Subcutaneous abdominal adipose tissue (tissue), 5 donors: ENCODE measurements at regions not wholly inside any gene's neighbourhood (a gene's known extent, or its start where the extent isn't known, plus 50 kb on each side); places are given as distances from the start of the nearest gene placed in this dataset.
A peak's percentile ranks its signal among the peaks of the same experiment; 100 is the strongest.
"Not testable (repeated sequence)": the region's sequence is repeated elsewhere in the genome, so short reads cannot be mapped to it uniquely, and the experiment has no call there.

Experiments used
- H3K27ac ChIP-seq: one replicate; pipeline ENCODE4 v1.7.0; 2013; ENCODE audit warnings: low read depth, mild to moderate bottlenecking, inconsistent platforms, low read length, moderate library complexity
- H3K27me3 ChIP-seq, 5 donors: one replicate each; pipeline ENCODE4 v1.7.0; 2013; ENCODE audit warnings: low read length in 5 of 5, inconsistent platforms in 1 of 5; ENCODE audit not compliant: control insufficient read depth in 5 of 5, insufficient read depth in 4 of 5
- H3K36me3 ChIP-seq, 5 donors: one replicate each; pipeline ENCODE4 v1.7.0; 2013; ENCODE audit warnings: low read length in 5 of 5; ENCODE audit not compliant: control insufficient read depth in 5 of 5, insufficient read depth in 5 of 5
- H3K4me1 ChIP-seq, 5 donors: one replicate each; pipeline ENCODE4 v1.7.0; 2013; ENCODE audit warnings: low read length in 5 of 5, mild to moderate bottlenecking in 3 of 5, moderate library complexity in 1 of 5; ENCODE audit not compliant: control insufficient read depth in 5 of 5, insufficient read depth in 5 of 5
- H3K4me3 ChIP-seq, 5 donors: one replicate each; pipeline ENCODE4 v1.7.0; 2013; ENCODE audit warnings: low read length in 5 of 5, low read depth in 1 of 5
- H3K9ac ChIP-seq, 5 donors: one replicate each; pipeline ENCODE4 v1.7.0; 2013; ENCODE audit warnings: low read length in 5 of 5, mild to moderate bottlenecking in 4 of 5, moderate library complexity in 3 of 5
- H3K9me3 ChIP-seq, 5 donors: one replicate each; pipeline ENCODE4 v1.7.0; 2013; ENCODE audit warnings: low read length in 5 of 5; ENCODE audit not compliant: control insufficient read depth in 5 of 5
- donor health status: healthy.
- donor health status: healthy.
- donor health status: healthy.
- donor health status: healthy.
- donor health status: healthy.

DNA sequence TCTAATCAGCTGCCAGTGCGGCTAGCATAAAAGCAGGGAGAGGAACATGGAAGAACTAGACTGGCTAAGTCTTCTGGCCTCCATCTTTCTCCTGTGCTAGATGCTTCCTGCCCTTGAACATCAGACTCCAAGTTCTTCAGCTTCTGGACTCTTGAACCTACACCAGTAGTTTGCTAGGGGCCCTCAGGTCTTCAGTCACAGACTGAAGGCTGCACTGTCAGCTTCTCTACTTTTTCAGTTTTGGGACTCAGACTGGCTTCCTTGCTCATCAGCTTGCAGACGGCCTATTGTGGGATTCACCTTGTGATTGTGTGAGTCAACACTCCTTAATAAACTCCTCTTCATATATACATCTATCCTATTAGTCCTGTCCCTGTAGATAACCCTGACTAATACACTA lies 162.2 kb downstream of the MRPS30 start:
- H3K27ac ChIP-seq, H3K27me3 ChIP-seq, H3K4me3 ChIP-seq, H3K9me3 ChIP-seq, H3K4me1 ChIP-seq, H3K36me3 ChIP-seq, H3K9ac ChIP-seq: not testable (repeated sequence)

DNA sequence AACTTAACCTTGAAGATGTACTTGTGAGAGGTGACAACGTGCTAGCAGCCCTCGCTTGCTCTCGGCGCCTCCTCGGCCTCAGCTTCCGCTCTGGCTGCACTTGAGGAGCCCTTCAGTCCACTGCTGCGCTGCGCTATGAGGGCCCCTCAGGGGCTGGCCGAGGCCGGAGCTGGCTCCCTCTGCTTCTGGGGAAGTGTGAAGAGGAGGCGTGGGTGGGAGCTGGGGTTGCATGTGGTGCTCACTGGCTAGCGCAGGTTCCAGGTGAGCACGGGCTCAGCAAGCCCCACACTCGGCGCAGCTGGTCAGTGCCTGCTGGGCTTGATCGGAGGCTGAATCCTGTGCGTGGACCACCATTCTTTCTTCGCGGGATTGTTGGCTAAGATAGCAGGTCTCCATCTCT lies 166.1 kb downstream of the MRPS30 start:
- no peaks in the 10 kb centered on the region for H3K4me1 ChIP-seq
- no peak overlapping the region for H3K4me3 ChIP-seq
- H3K9me3 ChIP-seq = peaks cover 0 to 10% (median 7%) of the 10 kb centered on the region in 5 donors
- no peak overlapping the region for H3K9ac ChIP-seq
- H3K36me3 ChIP-seq = no peaks in the 10 kb centered on the region
- no peak overlapping the region for H3K27ac ChIP-seq
- H3K27me3 ChIP-seq = no peaks in the 10 kb centered on the region

DNA sequence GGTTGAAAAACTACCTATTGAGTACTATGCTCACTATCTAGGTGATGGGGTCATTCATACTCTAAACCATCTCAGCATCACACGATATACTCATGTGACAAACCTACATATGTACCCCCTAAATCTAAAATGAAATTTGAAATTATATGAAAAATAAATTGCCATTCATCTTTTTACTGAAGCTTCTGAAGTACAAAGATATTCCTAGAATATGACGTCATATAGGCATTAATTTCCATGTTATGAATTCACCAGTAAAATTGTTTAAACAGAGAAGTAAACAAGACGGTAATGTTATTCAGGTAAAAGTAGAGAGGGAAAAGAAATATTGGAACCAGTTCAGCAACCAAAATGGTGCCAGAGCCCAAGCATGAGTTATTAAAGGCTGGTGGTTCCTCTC lies 173.0 kb downstream of the MRPS30 start:
- no peaks in the 10 kb centered on the region for H3K4me1 ChIP-seq
- H3K36me3 ChIP-seq = no peaks in the 10 kb centered on the region
- no peak overlapping the region for H3K4me3 ChIP-seq
- H3K9ac ChIP-seq = no peak overlapping the region
- no peaks in the 10 kb centered on the region for H3K27me3 ChIP-seq
- H3K27ac ChIP-seq = no peak overlapping the region
- peaks cover 7 to 45% (median 26%) of the 10 kb centered on the region in 5 donors for H3K9me3 ChIP-seq

DNA sequence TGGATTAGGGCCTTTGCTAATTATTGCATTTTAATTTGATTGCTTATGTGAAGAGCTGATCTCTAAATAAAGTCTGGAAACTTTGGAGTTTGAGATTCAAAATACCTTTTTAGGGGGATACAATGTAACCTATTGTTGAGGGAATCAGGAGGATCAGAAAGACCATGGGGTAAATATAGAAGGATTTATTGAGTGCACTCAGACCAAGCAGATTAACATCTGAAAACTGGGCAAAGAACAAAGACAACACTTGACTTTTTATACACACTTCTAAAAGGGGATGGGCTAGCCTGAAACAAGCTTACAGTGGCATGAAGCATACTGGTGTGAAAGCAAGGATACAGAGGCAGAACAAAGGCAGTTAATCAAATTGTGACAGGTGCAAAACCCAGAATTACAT lies 174.3 kb downstream of the MRPS30 start:
- no peak overlapping the region for H3K27ac ChIP-seq
- H3K27me3 ChIP-seq = no peaks in the 10 kb centered on the region
- no peaks in the 10 kb centered on the region for H3K36me3 ChIP-seq
- no peaks in the 10 kb centered on the region for H3K4me1 ChIP-seq
- no peak overlapping the region for H3K9ac ChIP-seq
- H3K9me3 ChIP-seq = peaks cover 7 to 46% (median 26%) of the 10 kb centered on the region in 5 donors
- H3K4me3 ChIP-seq = peak overlapping the region in 1 of 5 donors; percentile 16

DNA sequence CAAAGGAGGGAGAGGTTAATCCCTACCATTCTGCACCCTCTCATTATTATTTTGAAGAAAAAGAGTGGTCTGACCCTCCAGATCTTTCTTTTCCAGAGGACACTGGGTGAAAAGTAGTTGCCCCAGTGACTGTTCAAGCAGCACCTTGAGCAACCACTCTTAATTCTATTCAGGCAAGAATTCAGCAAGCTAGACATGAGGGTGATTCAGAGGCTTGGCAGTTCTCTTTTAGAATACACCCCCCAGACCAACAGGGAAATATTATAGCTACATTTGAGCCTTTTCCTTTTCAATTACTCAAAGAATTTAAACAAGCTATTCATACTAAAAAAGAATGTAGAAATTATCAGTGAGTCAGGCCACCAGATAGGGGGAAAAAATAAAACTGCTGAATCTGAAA lies 178.3 kb downstream of the MRPS30 start:
- Histone ChIP-seq H3K27me3 (no peaks in the 10 kb centered on the region), H3K9ac (no peak overlapping the region), H3K4me1 (no peaks in the 10 kb centered on the region), H3K36me3 (no peaks in the 10 kb centered on the region), H3K9me3 (peaks cover 0 to 49% (median 33%) of the 10 kb centered on the region in 5 donors), H3K4me3 (no peak overlapping the region), H3K27ac (no peak overlapping the region)

DNA sequence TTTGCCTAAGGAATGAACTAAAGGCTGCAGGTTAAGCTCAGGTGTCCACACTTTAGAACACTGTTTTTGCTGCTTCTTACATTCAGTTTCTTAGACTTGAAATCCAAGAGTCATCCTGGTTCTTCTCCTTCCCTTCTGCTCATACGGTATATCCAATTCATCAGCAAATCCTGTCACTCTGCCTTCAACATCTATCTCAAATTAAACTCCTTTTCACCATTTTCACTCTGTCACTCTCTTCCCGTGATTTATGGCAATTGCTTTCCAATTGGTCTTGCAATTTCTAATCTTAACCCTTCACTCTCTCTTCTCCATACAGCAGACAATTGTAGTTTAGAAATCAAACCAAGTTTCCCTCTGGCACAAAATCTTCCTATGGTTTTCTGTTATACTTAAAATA lies 182.9 kb downstream of the MRPS30 start:
- Histone ChIP-seq H3K9ac (no peak overlapping the region), H3K36me3 (no peaks in the 10 kb centered on the region), H3K9me3 (peaks cover 0 to 19% (median 18%) of the 10 kb centered on the region in 5 donors), H3K27me3 (no peaks in the 10 kb centered on the region), H3K4me3 (no peak overlapping the region), H3K4me1 (no peaks in the 10 kb centered on the region), H3K27ac (no peak overlapping the region)

DNA sequence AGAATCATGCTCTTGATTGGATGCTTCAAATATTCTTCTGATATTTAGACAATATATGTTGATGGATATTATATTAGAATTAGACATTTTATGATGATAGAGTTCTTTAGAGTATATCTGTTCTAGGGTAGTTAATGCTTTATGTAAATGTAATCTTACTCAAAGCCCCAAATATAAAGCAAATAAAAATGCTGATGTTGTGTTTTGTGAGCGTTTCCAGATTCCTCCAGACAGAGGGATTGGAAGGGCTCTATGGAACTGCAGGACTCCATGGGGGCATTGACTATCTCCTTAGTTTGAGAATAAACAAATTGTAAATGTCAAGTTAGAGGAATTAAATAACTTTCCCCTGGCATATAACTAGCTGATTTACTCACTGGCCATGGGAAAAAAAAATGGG lies 184.5 kb downstream of the MRPS30 start:
- H3K9me3 ChIP-seq = peaks cover 0 to 19% (median 18%) of the 10 kb centered on the region in 5 donors
- H3K9ac ChIP-seq = no peak overlapping the region
- H3K4me3 ChIP-seq = no peak overlapping the region
- H3K27ac ChIP-seq = no peak overlapping the region
- H3K36me3 ChIP-seq = no peaks in the 10 kb centered on the region
- no peaks in the 10 kb centered on the region for H3K4me1 ChIP-seq
- H3K27me3 ChIP-seq = no peaks in the 10 kb centered on the region

DNA sequence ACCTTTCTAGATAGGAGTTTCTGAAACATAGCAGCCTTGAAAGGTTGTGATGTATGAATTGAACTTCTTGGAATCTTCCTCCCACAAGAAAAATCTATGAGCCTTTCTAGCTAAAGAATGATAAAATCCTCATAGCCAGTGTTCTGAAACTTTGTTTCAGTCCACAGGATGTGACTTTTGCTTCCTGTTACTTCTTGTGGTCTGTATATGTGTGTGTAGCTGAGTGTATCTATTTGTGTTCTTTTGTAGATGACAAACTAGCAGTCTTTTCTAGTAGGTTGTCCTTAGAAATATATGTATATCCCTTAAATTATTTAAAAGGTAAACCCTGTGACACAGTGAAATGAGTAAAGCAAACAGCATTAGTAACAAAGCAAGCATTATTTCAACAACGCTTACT lies 188.8 kb downstream of the MRPS30 start:
- Histone ChIP-seq H3K27ac (no peak overlapping the region), H3K9me3 (no peaks in the 10 kb centered on the region), H3K4me1 (no peaks in the 10 kb centered on the region), H3K36me3 (no peaks in the 10 kb centered on the region), H3K9ac (no peak overlapping the region), H3K27me3 (no peaks in the 10 kb centered on the region), H3K4me3 (no peak overlapping the region)

DNA sequence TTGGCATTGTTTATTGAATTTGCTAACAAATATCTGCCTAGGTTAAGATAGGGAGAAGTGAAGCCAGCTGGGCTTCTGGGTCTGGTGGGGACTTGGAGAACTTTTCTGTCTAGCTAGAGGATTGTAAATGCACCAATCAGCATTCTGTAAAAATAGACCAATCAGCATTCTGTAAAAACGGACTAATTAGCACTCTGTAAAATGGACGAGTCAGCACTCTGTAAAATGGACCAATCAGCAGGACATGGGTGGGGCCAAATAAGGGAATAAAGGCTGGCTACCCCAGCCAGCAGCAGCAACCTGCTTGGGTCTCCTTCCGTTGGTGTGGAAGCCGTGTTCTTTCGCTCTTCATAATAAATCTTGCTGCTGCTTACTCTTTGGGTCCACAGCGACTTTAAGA lies 198.4 kb downstream of the MRPS30 start:
- H3K27me3 ChIP-seq, H3K4me3 ChIP-seq, H3K9ac ChIP-seq, H3K36me3 ChIP-seq, H3K27ac ChIP-seq, H3K4me1 ChIP-seq, H3K9me3 ChIP-seq: not testable (repeated sequence)

DNA sequence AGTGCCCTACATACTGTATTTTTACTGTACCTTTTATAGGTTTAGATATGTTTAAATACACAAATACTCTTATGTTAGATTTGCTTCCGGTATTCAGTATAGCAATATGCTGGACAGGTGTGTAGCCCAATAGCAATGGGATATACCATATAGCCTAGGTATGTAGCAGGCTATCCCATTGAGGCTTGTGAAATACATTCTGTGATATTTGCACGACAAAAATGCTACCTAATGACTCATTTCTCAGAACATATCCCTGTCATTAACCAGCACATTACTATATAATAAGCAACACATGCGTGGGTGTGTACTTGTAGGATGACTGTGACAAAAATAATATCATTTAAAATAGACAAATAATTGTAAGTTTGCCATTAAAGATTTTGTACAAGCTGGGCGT lies 208.8 kb downstream of the MRPS30 start:
- no peaks in the 10 kb centered on the region for H3K36me3 ChIP-seq
- no peaks in the 10 kb centered on the region for H3K27me3 ChIP-seq
- H3K4me3 ChIP-seq = no peak overlapping the region
- no peaks in the 10 kb centered on the region for H3K4me1 ChIP-seq
- H3K9ac ChIP-seq = no peak overlapping the region
- H3K27ac ChIP-seq = no peak overlapping the region
- H3K9me3 ChIP-seq = peaks cover 0 to 4% (median 0%) of the 10 kb centered on the region in 5 donors

DNA sequence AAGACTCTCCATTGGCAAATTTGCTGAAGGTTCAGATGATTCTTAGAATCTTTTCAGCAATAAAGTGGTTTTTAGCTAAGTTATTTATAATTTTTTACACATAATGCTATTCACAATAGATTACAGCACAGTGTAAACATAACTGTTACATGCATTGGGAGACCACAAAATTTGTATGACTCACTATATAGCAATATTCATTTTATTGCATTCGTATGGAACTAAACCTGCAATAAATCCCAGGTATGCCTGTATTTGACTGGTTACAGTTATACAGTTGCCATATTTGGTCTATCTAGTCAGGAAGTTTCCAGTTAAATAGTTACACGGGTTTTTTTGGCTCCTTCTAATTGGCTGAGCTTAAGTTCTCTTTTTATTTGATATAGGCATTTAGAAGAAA lies 220.8 kb downstream of the MRPS30 start:
- Histone ChIP-seq H3K4me3 (no peak overlapping the region), H3K27ac (no peak overlapping the region), H3K4me1 (no peaks in the 10 kb centered on the region), H3K9me3 (no peaks in the 10 kb centered on the region), H3K27me3 (no peaks in the 10 kb centered on the region), H3K9ac (no peak overlapping the region), H3K36me3 (no peaks in the 10 kb centered on the region)
